ENCODE measurements at regions not wholly inside any gene's neighbourhood (a gene's known extent, or its start where the extent isn't known, plus 50 kb on each side); places are given as distances from the start of the nearest gene placed in this dataset.

DNA sequence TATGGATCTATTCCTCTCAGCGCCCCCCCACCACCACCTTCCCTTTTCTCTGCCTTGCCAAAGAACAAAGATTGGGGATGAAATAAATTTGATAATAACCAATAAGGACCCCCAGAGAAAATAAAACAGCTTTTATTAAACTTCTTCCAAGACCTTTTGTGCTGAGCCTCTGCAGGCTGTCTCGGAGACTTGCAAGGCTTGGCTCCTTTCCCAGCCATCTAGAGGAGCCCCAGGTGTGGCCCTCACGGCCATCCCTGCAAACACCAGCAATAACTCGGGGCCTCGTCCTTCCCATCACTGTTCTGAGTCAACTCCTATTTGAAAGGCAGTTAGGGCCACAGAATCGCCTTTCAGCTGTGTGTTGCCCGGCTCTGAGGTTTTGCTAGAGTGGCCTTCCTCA is 51.2 kb upstream of the LMO1 start:
- H3F3A ChIP-seq (ENCODE audit: insufficient read depth, low read length, poor library complexity, severe bottlenecking): no peaks in the 10 kb centered on the region
- H3K79me2 ChIP-seq (replicated peaks; ENCODE audit: insufficient read depth, low read length): no peaks in the 10 kb centered on the region
- H3K9me2 ChIP-seq (ENCODE audit: insufficient read depth, low read length): no peaks in the 10 kb centered on the region
- no peak overlapping the region for H3K4me3 ChIP-seq (ENCODE audit: low read length)
- no peaks in the 10 kb centered on the region for H3K27me3 ChIP-seq (ENCODE audit: insufficient read depth, low read depth, low read length)
- H3K9me3 ChIP-seq (ENCODE audit: low read length): no peaks in the 10 kb centered on the region
- H3K36me3 ChIP-seq (ENCODE audit: insufficient read depth, low read length): no peaks in the 10 kb centered on the region
- H2AFZ ChIP-seq (ENCODE audit: low read depth, low read length): no peak overlapping the region
- no peak overlapping the region for H3K4me2 ChIP-seq (ENCODE audit: low read length)
- no peaks in the 10 kb centered on the region for H4K20me1 ChIP-seq (ENCODE audit: insufficient read depth)
- H3K9ac ChIP-seq (ENCODE audit: low read length): no peak overlapping the region
- no peak for TF ChIP-seq MXI1 (conservative IDR thresholded peaks at IDR 0.05; ENCODE audit: poor library complexity, severe bottlenecking)
- TF ChIP-seq, protein P1, sequence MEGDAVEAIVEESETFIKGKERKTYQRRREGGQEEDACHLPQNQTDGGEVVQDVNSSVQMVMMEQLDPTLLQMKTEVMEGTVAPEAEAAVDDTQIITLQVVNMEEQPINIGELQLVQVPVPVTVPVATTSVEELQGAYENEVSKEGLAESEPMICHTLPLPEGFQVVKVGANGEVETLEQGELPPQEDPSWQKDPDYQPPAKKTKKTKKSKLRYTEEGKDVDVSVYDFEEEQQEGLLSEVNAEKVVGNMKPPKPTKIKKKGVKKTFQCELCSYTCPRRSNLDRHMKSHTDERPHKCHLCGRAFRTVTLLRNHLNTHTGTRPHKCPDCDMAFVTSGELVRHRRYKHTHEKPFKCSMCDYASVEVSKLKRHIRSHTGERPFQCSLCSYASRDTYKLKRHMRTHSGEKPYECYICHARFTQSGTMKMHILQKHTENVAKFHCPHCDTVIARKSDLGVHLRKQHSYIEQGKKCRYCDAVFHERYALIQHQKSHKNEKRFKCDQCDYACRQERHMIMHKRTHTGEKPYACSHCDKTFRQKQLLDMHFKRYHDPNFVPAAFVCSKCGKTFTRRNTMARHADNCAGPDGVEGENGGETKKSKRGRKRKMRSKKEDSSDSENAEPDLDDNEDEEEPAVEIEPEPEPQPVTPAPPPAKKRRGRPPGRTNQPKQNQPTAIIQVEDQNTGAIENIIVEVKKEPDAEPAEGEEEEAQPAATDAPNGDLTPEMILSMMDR (IDR thresholded peaks at IDR 0.05; ENCODE audit: poor library complexity, severe bottlenecking): no peak
- TF ChIP-seq EZH2 (IDR thresholded peaks at IDR 0.05; ENCODE audit: borderline replicate concordance, insufficient read depth, low read length, poor library complexity, severe bottlenecking): no peak
- no peak for TF ChIP-seq RAD21 (conservative IDR thresholded peaks at IDR 0.05)
- TF ChIP-seq SMC3 (conservative IDR thresholded peaks at IDR 0.05; ENCODE audit: poor library complexity): no peak
- TF ChIP-seq TAF1 (IDR thresholded peaks at IDR 0.05; ENCODE audit: low read depth): no peak
- TF ChIP-seq POLR2AphosphoS5 (IDR thresholded peaks at IDR 0.05): no peak
- TF ChIP-seq, protein P2, sequence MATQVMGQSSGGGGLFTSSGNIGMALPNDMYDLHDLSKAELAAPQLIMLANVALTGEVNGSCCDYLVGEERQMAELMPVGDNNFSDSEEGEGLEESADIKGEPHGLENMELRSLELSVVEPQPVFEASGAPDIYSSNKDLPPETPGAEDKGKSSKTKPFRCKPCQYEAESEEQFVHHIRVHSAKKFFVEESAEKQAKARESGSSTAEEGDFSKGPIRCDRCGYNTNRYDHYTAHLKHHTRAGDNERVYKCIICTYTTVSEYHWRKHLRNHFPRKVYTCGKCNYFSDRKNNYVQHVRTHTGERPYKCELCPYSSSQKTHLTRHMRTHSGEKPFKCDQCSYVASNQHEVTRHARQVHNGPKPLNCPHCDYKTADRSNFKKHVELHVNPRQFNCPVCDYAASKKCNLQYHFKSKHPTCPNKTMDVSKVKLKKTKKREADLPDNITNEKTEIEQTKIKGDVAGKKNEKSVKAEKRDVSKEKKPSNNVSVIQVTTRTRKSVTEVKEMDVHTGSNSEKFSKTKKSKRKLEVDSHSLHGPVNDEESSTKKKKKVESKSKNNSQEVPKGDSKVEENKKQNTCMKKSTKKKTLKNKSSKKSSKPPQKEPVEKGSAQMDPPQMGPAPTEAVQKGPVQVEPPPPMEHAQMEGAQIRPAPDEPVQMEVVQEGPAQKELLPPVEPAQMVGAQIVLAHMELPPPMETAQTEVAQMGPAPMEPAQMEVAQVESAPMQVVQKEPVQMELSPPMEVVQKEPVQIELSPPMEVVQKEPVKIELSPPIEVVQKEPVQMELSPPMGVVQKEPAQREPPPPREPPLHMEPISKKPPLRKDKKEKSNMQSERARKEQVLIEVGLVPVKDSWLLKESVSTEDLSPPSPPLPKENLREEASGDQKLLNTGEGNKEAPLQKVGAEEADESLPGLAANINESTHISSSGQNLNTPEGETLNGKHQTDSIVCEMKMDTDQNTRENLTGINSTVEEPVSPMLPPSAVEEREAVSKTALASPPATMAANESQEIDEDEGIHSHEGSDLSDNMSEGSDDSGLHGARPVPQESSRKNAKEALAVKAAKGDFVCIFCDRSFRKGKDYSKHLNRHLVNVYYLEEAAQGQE (IDR thresholded peaks at IDR 0.05; ENCODE audit: borderline replicate concordance): no peak
- no peak for TF ChIP-seq EP300 (conservative IDR thresholded peaks at IDR 0.05; ENCODE audit: poor library complexity, severe bottlenecking)
- no peak overlapping the region for H3K27ac ChIP-seq (ENCODE audit: low read length)

DNA sequence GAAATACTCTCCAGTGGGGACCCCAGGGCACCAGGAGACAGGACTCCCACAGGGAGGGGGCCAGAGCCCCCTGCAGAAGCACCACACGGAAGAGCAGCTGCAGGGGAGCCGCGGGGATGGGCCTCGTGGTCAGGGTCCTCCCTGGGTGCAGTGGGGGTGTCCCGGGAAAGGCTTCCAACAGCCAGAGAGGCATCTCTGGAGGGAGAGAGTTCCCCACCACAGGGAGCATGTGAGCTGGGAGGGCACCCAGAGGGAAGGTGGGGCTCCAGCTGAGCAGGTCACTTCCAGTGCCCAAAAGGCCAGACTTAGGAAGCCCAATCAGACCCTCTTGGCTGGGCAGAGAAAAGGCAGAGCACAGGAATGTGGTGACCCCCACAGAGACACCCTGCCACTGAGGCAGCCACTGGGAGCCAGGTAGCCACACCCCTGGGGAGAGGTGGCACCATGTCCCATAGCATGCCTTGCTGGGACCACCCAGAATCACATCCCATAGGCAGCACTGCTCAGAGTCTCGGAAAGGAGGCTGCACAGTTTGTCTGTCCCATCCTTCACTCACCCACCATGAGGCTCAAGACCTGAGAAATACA is 49.9 kb upstream of the LMO1 start:
- Histone ChIP-seq H3K27ac (ENCODE audit: low read length) (no peak overlapping the region), H2AFZ (ENCODE audit: low read depth, low read length) (no peak overlapping the region), H3K4me3 (ENCODE audit: low read length) (no peak overlapping the region), H3K9me3 (ENCODE audit: low read length) (no peaks in the 10 kb centered on the region), H3F3A (ENCODE audit: insufficient read depth, low read length, poor library complexity, severe bottlenecking) (no peaks in the 10 kb centered on the region), H3K27me3 (ENCODE audit: insufficient read depth, low read depth, low read length) (no peaks in the 10 kb centered on the region), H4K20me1 (ENCODE audit: insufficient read depth) (no peaks in the 10 kb centered on the region), H3K9ac (ENCODE audit: low read length) (no peak overlapping the region), H3K79me2 (replicated peaks; ENCODE audit: insufficient read depth, low read length) (no peaks in the 10 kb centered on the region), H3K36me3 (ENCODE audit: insufficient read depth, low read length) (no peaks in the 10 kb centered on the region), H3K9me2 (ENCODE audit: insufficient read depth, low read length) (no peaks in the 10 kb centered on the region), H3K4me2 (ENCODE audit: low read length) (no peak overlapping the region)
- TF ChIP-seq, protein P1 (IDR thresholded peaks at IDR 0.05; ENCODE audit: poor library complexity, severe bottlenecking): no peak
- no peak for TF ChIP-seq EP300 (conservative IDR thresholded peaks at IDR 0.05; ENCODE audit: poor library complexity, severe bottlenecking)
- no peak for TF ChIP-seq RAD21 (conservative IDR thresholded peaks at IDR 0.05)
- no peak for TF ChIP-seq SMC3 (conservative IDR thresholded peaks at IDR 0.05; ENCODE audit: poor library complexity)
- TF ChIP-seq EZH2 (IDR thresholded peaks at IDR 0.05; ENCODE audit: borderline replicate concordance, insufficient read depth, low read length, poor library complexity, severe bottlenecking): no peak
- no peak for TF ChIP-seq POLR2AphosphoS5 (IDR thresholded peaks at IDR 0.05)
- no peak for TF ChIP-seq TAF1 (IDR thresholded peaks at IDR 0.05; ENCODE audit: low read depth)
